Stimulated activated CD4-positive, alpha-beta T cell treated with anti-CD3 and anti-CD28 coated beads, Interleukin-2, amount 100 ng/mL, for 24 hours (primary cell): ENCODE measurements at regions not wholly inside any gene's neighbourhood (a gene's known extent, or its start where the extent isn't known, plus 50 kb on each side); places are given as distances from the start of the nearest gene placed in this dataset.
"Not testable (repeated sequence)": the region's sequence is repeated elsewhere in the genome, so short reads cannot be mapped to it uniquely, and the experiment has no call there.

Source experiments
- DNase-seq, 2 donors: peaks; one replicate each; pipeline ENCODE4 v3.0.0-alpha.2; 2020

GRCh38 chr5:173413471-173413982, 85.3 kb upstream of the STC2 start:
- no peak for DNase-seq

DNA sequence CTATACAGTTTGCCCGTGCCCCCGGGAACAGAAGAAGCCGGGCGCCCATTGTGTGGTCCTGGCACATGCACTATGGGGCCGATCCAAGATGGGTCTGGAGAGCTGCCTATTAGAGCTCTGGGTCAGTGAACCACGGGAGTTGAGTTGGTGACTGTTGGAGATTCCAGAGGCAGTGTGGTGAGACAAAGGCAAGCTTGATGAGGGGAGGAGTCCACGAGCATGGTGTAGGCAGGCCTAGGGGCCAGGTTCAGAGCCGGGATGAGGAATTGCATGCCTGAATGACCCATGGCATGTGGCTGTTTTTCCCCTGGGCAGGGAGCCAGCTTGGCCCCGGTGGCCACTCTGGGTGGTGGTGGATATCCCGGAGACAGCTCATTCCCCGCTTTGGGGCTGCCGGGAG, 84.4 kb upstream of the STC2 start:
- no peak for DNase-seq

DNA sequence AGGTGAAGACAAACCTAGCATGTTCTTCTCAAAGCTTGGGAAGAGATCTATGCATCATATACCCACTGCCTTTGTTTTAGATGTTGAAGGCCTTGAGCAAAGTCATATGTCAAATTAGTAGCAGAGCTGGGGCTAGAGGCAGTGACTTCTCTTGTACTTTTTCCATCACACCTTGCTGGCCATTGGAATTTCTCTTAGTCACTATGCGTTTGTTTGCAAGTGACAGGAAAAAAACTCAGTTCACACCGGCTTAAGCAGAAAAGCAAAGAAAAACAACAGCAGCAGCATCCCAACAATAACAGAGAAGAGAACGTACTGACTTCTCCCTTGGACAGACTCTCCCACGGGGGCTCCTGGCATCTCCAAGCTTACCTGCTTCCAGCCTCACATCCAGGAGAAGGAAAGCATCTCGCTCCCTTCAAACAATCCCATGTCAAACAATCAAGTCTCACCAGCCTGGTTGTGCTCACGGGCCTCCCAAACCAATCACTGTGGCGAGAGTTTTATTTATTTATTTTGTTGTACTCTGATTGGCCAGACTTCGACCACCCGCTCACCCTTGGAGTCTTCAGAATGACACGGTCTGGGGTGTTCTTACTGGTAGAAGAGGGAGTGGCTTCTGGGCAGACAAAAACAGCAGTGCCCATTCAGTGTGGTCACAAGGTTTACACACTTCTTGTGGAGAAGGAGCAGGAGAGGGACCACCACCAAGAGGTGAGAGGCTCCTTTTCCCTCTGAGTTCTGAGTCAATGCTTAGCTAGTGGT, 83.8 kb upstream of the STC2 start:
- no peak for DNase-seq

GRCh38 chr5:173410459-173411233, 82.4 kb upstream of the STC2 start:
- DNase-seq, result no peak

DNA sequence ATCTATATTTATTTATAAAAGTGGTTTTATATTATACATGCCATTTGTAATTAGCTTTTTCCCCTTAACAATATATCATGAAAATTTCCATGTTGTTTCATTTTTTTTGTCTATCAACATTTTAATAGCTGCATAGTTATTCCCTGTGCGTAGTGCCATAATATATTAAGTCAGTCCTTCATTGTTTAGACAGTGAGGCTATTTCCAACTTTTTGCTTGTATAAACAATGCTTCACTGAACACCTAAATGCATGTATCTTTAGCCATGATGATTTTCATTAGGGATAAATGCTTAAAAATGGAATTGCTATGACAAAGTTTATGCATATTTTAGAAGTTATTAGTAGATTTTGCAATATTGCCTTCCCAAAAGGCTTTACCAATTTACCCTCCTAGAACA, 80.7 kb upstream of the STC2 start:
- DNase-seq, result no peak

DNA sequence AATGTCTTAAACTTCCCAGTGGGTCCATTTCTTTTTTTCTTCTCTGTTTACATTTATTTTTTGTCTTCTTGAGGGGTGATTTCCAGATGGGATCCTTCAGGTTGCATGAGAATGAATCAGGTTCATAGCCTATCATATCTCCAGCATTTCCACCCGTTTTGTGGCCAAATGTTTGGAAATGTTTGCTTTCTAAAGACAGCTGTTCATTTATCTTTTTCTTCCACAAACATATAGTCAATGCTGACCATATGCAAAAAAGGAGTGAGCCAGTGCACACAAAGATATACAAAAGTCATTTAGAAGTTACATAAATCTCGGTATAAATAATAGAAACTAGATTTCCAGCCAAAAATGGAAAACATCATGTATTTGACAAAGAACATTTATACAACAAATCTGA, 71.6 kb upstream of the STC2 start:
- DNase-seq, result no peak

DNA sequence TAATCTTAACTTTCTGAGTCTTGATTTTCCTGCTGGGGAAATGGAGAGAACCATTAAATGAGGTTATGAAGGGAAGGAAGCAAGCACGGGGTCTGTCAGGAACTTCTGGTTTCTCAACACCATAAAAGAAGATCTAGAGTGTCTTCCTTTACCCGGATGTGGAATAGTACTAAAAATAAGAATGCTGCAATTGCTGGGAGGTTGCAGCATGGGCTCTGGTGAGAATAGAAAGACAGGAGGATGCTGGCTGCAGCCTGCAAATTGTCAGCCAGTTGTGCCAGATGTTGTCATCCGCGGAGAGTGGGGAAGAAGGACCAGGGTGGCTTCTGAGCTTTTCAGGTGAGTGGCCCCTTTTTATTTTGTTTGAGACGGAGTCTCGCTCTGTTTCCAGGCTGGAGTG, 69.3 kb upstream of the STC2 start:
- DNase-seq, result no peak

GRCh38 chr5:173396311-173396993, 68.2 kb upstream of the STC2 start:
- DNase-seq, result no peak

- DNase-seq, result no peak
Measured at GRCh38 chr5:173395933-173396308, 67.7 kb upstream of the STC2 start.

GRCh38 chr5:173395257-173395932, 67.2 kb upstream of the STC2 start:
- no peak for DNase-seq

- DNase-seq, result no peak
Measured at GRCh38 chr5:173394701-173395100, 66.5 kb upstream of the STC2 start.

DNA sequence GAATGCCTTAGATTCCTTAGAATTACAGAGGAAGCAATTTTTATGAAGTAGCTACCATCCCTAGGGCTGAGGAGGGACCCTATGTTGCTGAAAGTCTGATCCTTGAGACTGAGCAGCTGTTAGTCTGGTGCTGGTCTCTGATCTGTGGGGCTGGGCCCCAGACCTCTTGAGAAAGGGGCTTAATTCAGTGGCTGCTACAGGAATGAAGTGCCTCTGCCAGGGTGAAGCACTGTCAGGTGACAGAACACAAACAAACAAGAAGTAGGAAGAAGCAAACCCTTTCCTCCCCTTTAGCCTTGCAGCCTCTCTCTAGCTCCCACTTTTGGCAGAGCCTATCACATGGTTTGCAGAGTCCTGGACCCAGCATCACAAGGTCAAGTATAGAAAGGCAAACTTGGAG, 64.0 kb upstream of the STC2 start:
- no peak for DNase-seq

- no peak for DNase-seq
Measured at GRCh38 chr5:173391031-173391430, 62.8 kb upstream of the STC2 start.

- DNase-seq, result not testable (repeated sequence)
Measured at GRCh38 chr5:173387293-173387692, 59.1 kb upstream of the STC2 start.

- DNase-seq, result no peak
Measured at GRCh38 chr5:173385832-173386360, 57.7 kb upstream of the STC2 start.

DNA sequence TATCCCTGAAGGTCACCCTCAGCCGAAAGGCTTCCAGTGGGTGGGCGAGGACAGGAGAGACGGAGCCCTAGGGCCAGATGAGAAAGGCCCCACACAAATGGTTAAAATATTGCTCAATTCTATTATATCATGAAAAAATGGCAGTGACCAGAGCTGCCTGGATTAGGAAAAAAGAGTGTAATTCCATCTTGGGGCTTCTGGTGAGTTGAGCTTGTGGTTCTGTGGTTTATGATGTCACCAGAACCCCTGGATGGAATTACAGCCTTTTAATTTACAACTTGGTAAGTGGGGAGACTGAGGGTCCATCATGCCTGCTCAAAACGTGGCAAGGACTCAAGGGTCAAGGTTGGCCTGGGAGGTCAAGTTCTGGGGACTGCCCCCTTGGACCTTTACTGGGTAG, 55.5 kb upstream of the STC2 start:
- no peak for DNase-seq

- no peak for DNase-seq
Measured at GRCh38 chr5:173378727-173379126, 50.5 kb upstream of the STC2 start.
